K562 (cell line): ENCODE measurements at regions not wholly inside any gene's neighbourhood (a gene's known extent, or its start where the extent isn't known, plus 50 kb on each side); places are given as distances from the start of the nearest gene placed in this dataset.

ENCODE experiments used
- ATAC-seq: fragments of 200-7000 bp; cut with Tn5 transposase; 3 replicates; pipeline ENCODE4 v1.9.1; 2020; ENCODE audit warnings: moderate library complexity
- BruUV-seq: library from RNA; stranded (reverse); fragments of 400-500 nt; replicated peaks from 2 replicates; lab custom pipeline; 2021; lab: Mats Ljungman, UMichigan
- CTCF ChIA-PET: fragments of 300-600 bp; formaldehyde crosslinking; extraction: SDS; loops from one replicate; lab custom pipeline; 2021; ENCODE audit warnings: low intra/inter-chr PET ratio; lab: Yijun Ruan, JAX
- POLR2A ChIA-PET: fragments of 300-600, 350-650 bp; sonication (Branson Sonifier 250); formaldehyde crosslinking; extraction: SDS; loops from one replicate; lab custom pipeline; 2021; ENCODE audit warnings: antibody characterized with exemption, inconsistent platforms; lab: Yijun Ruan, JAX
- DNase-seq, 4 experiments: peaks; one replicate each; pipeline versions ENCODE4 v3.0.0 to v3.0.0-alpha.2; 2011 to 2018; ENCODE audit warnings: low spot score in 3 of 4, mixed read lengths in 3 of 4; ENCODE audit errors: extremely low read depth in 1 of 4
- FAIRE-seq: peaks from 2 replicates; lab custom pipeline; 2011; peaks lifted over from hg19 to GRCh38; lab: Jason Lieb, UNC
- H2AFZ ChIP-seq: 2 replicates; pipeline ENCODE4 v1.6.0; 2011; ENCODE audit warnings: low read depth, low read length, control low read depth, inconsistent platforms
- H3K27ac ChIP-seq: fragments of 200-600 bp; 3 replicates; pipeline ENCODE4 v1.8.0; 2011; ENCODE audit warnings: low read depth, mild to moderate bottlenecking, control low read depth, inconsistent platforms, low read length, moderate library complexity, mixed read lengths; ENCODE audit errors: extremely low read depth
- H3K27me3 ChIP-seq, 2 experiments: fragments of 300-600 bp in 1 of 2; 2 replicates in 1 of 2; 3 replicates in 1 of 2; pipeline versions ENCODE4 v1.6.0 to v1.8.0; 2011; ENCODE audit warnings: inconsistent platforms in 2 of 2, low read length in 2 of 2, mild to moderate bottlenecking in 1 of 2, mixed read lengths in 1 of 2, moderate library complexity in 1 of 2; ENCODE audit not compliant: control insufficient read depth in 2 of 2, insufficient read depth in 2 of 2
- H3K36me3 ChIP-seq: fragments of 300-600 bp; 3 replicates; pipeline ENCODE4 v1.8.0; 2011; ENCODE audit warnings: mild to moderate bottlenecking, low read length, inconsistent platforms; ENCODE audit not compliant: control insufficient read depth, insufficient read depth
- H3K4me1 ChIP-seq, 2 experiments: fragments of 200-600 bp in 1 of 2; replicated peaks in 1 of 2; 2 replicates in 1 of 2; 3 replicates in 1 of 2; pipeline versions ENCODE4 v1.5.1 to v1.8.0; 2011; ENCODE audit warnings: inconsistent platforms in 2 of 2, low read length in 2 of 2, mild to moderate bottlenecking in 1 of 2, mixed read lengths in 1 of 2, moderate library complexity in 1 of 2; ENCODE audit not compliant: control insufficient read depth in 2 of 2, insufficient read depth in 2 of 2
- H3K4me2 ChIP-seq: 2 replicates; pipeline ENCODE4 v1.6.1; 2011; ENCODE audit warnings: low read length, control low read depth, inconsistent platforms, mixed read lengths; ENCODE audit not compliant: insufficient read depth
- H3K4me3 ChIP-seq: fragments of 200-600 bp; sonication (generic), shearing (Covaris generic); 2 replicates; pipeline ENCODE4 v1.5.1; 2016; ENCODE audit warnings: control low read depth, inconsistent platforms
- H3K79me2 ChIP-seq: fragments of 200-600 bp; 3 replicates; pipeline ENCODE4 v1.8.0; 2011; ENCODE audit warnings: low read length, inconsistent platforms; ENCODE audit not compliant: control insufficient read depth, insufficient read depth
- H3K9ac ChIP-seq, 2 experiments: 2 replicates each; pipeline versions ENCODE4 v1.6.0 to v1.6.1; 2011; ENCODE audit warnings: low read depth in 2 of 2, low read length in 2 of 2, control low read depth in 1 of 2, inconsistent platforms in 1 of 2, mild to moderate bottlenecking in 1 of 2, mixed read lengths in 1 of 2; ENCODE audit not compliant: insufficient read depth in 1 of 2
- H3K9me1 ChIP-seq: one replicate; pipeline ENCODE4 v1.6.0; 2011; ENCODE audit warnings: inconsistent platforms, mild to moderate bottlenecking, low read length, moderate library complexity; ENCODE audit not compliant: control insufficient read depth, insufficient read depth
- H3K9me3 ChIP-seq: replicated peaks from 2 replicates; pipeline ENCODE4 v1.5.1; 2011; ENCODE audit warnings: low read depth, low read length, inconsistent platforms; ENCODE audit not compliant: control insufficient read depth, insufficient read depth
- H4K20me1 ChIP-seq: replicated peaks from 2 replicates; pipeline ENCODE4 v1.6.1; 2011; ENCODE audit warnings: low read length, inconsistent platforms, mixed read lengths; ENCODE audit not compliant: control insufficient read depth, insufficient read depth
- FIP1L1 ChIP-seq: fragments of 200-400 bp; formaldehyde crosslinking; IDR thresholded peaks from 2 replicates; pipeline ENCODE4 v1.6.1; 2018; ENCODE audit warnings: mild to moderate bottlenecking, low read depth, low read length; ENCODE audit not compliant: poor library complexity, severe bottlenecking
- KLF1 ChIP-seq: fragments of 450-650 bp; IDR thresholded peaks from 2 replicates; pipeline ENCODE4 v1.6.1; 2016; ENCODE audit warnings: missing genetic modification characterization, missing compliant biosample characterization
- PATZ1 ChIP-seq: fragments of 250-450 bp; sonication (Bioruptor Pico); IDR thresholded peaks from 2 replicates; pipeline ENCODE4 v1.5.0; 2020; ENCODE audit warnings: mild to moderate bottlenecking, borderline replicate concordance
- ZNF174 ChIP-seq: fragments of 250-450 bp; sonication (Bioruptor Pico); IDR thresholded peaks from 2 replicates; pipeline ENCODE4 v1.4.0; 2020; ENCODE audit warnings: mild to moderate bottlenecking
- ZNF232 ChIP-seq: sonication (generic); formaldehyde crosslinking; IDR thresholded peaks from 2 replicates; pipeline ENCODE4 v1.8.0; 2022; ENCODE audit warnings: mild to moderate bottlenecking, missing genetic modification reagents
- WGBS: fragments of 100-300 bp; shearing (Covaris generic); methylation state at CpG from one replicate; pipeline ENCODE4 v1.1.6; 2016; ENCODE audit warnings: low coverage, mixed read lengths; ENCODE audit not compliant: insufficient coverage; ENCODE audit errors: missing lambda C conversion rate; 5-methylcytosine and 5-hydroxymethylcytosine counted together
- in situ Hi-C: fragments of 300-500 bp; cut with MboI; formaldehyde crosslinking; loops from 4 replicates; pipeline ENCODE4 v1.15.0; 2018; ENCODE audit warnings: inconsistent platforms, mixed read lengths
- intact Hi-C: fragments of 100-400 bp; cut with micrococcal nuclease; formaldehyde crosslinking; loops from 2 replicates; pipeline ENCODE4 v1.14.2; 2022
- TF ChIP-seq, protein P1 (sequence below): fragments of 450-650 bp; formaldehyde crosslinking; IDR thresholded peaks from 2 replicates; pipeline ENCODE4 v1.4.0; 2020; ENCODE audit warnings: mild to moderate bottlenecking, moderate library complexity

DNA sequence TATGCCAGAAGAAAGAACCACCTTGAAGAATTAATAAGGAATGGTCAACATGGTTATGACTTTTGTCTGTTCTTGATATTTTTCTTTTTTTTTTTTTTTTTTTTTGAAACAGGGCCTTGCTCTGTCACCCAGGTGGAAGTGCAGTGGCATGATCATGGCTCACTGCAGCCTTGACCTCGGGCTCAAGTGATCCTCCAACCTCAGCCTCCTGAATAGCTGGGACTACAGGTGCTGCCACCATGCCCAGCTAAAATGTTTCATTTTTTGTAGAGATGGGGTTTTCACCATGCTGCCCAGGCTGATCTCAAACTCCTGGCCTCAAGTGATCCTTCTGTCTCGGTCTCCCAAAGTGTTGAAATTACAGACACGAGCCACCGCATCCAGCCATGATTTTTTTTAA lies 53.4 kb upstream of the ACSL3 start:
- no peak overlapping the region for H3K4me3 ChIP-seq
- H4K20me1 ChIP-seq = no peaks in the 10 kb centered on the region
- no peak overlapping the region for H3K9ac ChIP-seq
- 79% methylated on average over 4 of the region's 4 CpGs for WGBS
- H3K79me2 ChIP-seq = no peaks in the 10 kb centered on the region
- ChIA-PET POLR2A (interaction anchor here (0.6 kb wide), 1 partner anchor 34 kb away, joined by 4 read pairs; no protein-coding TSS in a partner anchor), CTCF (no interaction called here)
- peaks cover 0 to 13% of the 10 kb centered on the region in 2 experiments; a peak in 3 of 5 replicates for H3K4me1 ChIP-seq
- intact Hi-C loops (loop anchor here (2.0 kb wide), 1 partner anchor 53 kb away; the partner anchor contains the start of gene ACSL3), in situ Hi-C loops (no loop called here)
- H3K9me3 ChIP-seq = no peaks in the 10 kb centered on the region
- ATAC-seq (no peak), DNase-seq (no peak), FAIRE-seq (no peak)
- H3K36me3 ChIP-seq = no peaks in the 10 kb centered on the region
- TF ChIP-seq ZNF174 (CRISPR knock-in tag) (no peak), KLF1 (tag) (no peak), FIP1L1 (no peak), PATZ1 (CRISPR knock-in tag) (no peak), ZNF232 (CRISPR knock-in tag) (no peak)
- TF ChIP-seq, protein P1, sequence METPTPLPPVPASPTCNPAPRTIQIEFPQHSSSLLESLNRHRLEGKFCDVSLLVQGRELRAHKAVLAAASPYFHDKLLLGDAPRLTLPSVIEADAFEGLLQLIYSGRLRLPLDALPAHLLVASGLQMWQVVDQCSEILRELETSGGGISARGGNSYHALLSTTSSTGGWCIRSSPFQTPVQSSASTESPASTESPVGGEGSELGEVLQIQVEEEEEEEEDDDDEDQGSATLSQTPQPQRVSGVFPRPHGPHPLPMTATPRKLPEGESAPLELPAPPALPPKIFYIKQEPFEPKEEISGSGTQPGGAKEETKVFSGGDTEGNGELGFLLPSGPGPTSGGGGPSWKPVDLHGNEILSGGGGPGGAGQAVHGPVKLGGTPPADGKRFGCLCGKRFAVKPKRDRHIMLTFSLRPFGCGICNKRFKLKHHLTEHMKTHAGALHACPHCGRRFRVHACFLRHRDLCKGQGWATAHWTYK (CRISPR knock-in tag) = no peak
- H3K27me3 ChIP-seq = no peaks in the 10 kb centered on the region
- no peaks in the 10 kb centered on the region for H3K9me1 ChIP-seq
- no TSS peak for BruUV-seq
- H2AFZ ChIP-seq = no peak overlapping the region; the same call in 1 of the 2 replicates
- no peak overlapping the region for H3K27ac ChIP-seq
- no peak overlapping the region for H3K4me2 ChIP-seq
